ENCODE measurements at regions not wholly inside any gene's neighbourhood (a gene's known extent, or its start where the extent isn't known, plus 50 kb on each side); places are given as distances from the start of the nearest gene placed in this dataset.

DNA sequence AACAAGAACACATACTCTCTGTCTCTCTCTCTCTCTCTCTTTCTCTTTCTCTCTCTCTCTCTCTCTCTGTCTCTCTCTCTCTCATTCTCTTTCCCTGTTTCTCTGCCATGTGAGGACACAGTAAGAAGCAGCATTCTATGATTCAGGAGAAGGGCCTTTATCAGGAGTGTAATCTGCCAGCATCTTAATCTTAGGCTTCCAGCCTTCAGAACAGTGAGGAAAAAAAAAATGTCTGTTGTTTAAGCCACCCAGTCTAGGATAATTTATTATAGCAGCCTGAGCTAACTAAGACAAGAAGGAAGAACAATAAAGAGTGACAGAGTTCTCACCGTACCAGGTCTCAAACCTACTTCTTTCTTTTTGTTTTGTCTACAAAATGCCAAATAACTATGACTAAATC is 399.4 kb downstream of the SOCS6 start:
- Histone ChIP-seq H3K27me3 (no peaks in the 10 kb centered on the region), H3K9me3 (no peaks in the 10 kb centered on the region), H3K27ac (no peak overlapping the region), H3K4me3 (no peak overlapping the region), H3K36me3 (no peaks in the 10 kb centered on the region), H3K4me1 (no peaks in the 10 kb centered on the region)
- intact Hi-C loops (cut with DNase I), result no loop called here
- no peak for DNase-seq (ENCODE audit: extremely low spot score in 2 of 2)
- no peak for TF ChIP-seq POLR2AphosphoS5 (IDR thresholded peaks at IDR 0.05; ENCODE audit: insufficient read depth in 1 of 2, low read depth in 1 of 2)
- TF ChIP-seq, protein P1, sequence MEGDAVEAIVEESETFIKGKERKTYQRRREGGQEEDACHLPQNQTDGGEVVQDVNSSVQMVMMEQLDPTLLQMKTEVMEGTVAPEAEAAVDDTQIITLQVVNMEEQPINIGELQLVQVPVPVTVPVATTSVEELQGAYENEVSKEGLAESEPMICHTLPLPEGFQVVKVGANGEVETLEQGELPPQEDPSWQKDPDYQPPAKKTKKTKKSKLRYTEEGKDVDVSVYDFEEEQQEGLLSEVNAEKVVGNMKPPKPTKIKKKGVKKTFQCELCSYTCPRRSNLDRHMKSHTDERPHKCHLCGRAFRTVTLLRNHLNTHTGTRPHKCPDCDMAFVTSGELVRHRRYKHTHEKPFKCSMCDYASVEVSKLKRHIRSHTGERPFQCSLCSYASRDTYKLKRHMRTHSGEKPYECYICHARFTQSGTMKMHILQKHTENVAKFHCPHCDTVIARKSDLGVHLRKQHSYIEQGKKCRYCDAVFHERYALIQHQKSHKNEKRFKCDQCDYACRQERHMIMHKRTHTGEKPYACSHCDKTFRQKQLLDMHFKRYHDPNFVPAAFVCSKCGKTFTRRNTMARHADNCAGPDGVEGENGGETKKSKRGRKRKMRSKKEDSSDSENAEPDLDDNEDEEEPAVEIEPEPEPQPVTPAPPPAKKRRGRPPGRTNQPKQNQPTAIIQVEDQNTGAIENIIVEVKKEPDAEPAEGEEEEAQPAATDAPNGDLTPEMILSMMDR (IDR thresholded peaks at IDR 0.05), result no peak
- TF ChIP-seq POLR2A (IDR thresholded peaks at IDR 0.05), result no peak

DNA sequence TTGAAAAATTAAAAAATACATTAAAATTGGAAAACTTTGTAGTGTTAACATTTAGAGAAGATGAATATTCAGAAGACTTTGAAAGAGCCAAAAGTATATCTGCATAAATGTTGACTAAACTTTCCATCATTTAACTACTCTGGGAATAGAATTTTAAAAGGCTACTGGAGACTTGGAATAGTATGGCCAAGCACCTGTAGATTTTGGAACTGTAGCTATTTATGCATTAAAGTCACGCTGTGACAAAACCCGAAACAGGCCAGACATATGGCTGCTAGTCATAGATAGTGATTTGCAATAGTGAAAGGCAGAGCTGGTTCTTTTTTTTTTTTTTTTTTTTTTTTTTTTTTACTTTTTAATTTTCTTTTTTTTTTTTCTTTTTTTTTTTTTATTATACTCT is 396.0 kb downstream of the SOCS6 start:
- no peaks in the 10 kb centered on the region for H3K4me1 ChIP-seq
- intact Hi-C loops (cut with DNase I), result no loop called here
- no peaks in the 10 kb centered on the region for H3K9me3 ChIP-seq
- DNase-seq (ENCODE audit: extremely low spot score in 2 of 2), result no peak
- no peak overlapping the region for H3K27ac ChIP-seq
- TF ChIP-seq POLR2A (IDR thresholded peaks at IDR 0.05), result no peak
- TF ChIP-seq, protein P1 (IDR thresholded peaks at IDR 0.05), result no peak
- TF ChIP-seq POLR2AphosphoS5 (IDR thresholded peaks at IDR 0.05; ENCODE audit: insufficient read depth in 1 of 2, low read depth in 1 of 2), result no peak
- no peaks in the 10 kb centered on the region for H3K36me3 ChIP-seq
- no peak overlapping the region for H3K4me3 ChIP-seq
- no peaks in the 10 kb centered on the region for H3K27me3 ChIP-seq

DNA sequence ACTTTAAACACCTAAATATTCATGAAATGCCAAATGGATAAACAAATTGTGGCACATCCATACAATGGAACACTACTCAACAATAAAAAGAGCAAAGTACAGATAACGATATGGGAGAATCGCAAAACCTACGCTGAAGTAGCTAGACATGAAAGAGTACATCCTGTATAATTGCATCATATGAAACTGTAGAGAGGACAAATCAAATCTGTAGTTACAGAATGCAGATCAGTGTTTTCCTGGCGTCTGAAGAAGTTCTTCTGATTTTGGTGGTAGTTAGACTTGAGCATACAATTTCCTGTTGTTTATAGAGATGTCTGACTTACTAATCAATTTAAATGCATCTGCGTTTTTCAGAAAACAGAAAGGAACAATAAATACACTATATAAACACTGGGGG is 394.4 kb downstream of the SOCS6 start:
- DNase-seq (ENCODE audit: extremely low spot score in 2 of 2), result no peak
- no peak for TF ChIP-seq POLR2A (IDR thresholded peaks at IDR 0.05)
- TF ChIP-seq, protein P1 (IDR thresholded peaks at IDR 0.05), result no peak
- no peak for TF ChIP-seq POLR2AphosphoS5 (IDR thresholded peaks at IDR 0.05; ENCODE audit: insufficient read depth in 1 of 2, low read depth in 1 of 2)
- Histone ChIP-seq H3K4me1 (no peaks in the 10 kb centered on the region), H3K27me3 (no peaks in the 10 kb centered on the region), H3K4me3 (no peak overlapping the region), H3K9me3 (no peaks in the 10 kb centered on the region), H3K27ac (no peak overlapping the region), H3K36me3 (no peaks in the 10 kb centered on the region)
- intact Hi-C loops (cut with DNase I), result no loop called here

DNA sequence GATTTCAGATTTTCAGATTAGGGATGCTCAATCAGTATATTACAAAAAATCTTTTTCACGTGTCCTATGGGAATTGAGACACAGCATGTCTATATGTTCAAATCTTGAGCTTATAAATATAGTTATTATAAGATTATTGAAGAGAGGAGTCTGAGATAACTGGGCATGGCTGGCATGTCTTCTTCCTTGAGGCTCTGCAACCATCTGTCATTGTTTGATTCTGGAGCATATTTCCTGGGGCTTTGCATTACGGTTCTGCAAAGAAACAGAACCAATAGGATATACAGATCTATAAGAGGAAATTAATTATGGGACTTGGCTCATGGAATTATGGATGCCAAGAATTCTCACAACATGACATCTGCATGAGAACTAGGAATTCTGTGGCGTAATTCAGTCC is 386.1 kb downstream of the SOCS6 start:
- Histone ChIP-seq H3K4me1 (no peaks in the 10 kb centered on the region), H3K27ac (no peak overlapping the region), H3K36me3 (no peaks in the 10 kb centered on the region), H3K27me3 (no peaks in the 10 kb centered on the region), H3K9me3 (no peaks in the 10 kb centered on the region), H3K4me3 (no peak overlapping the region)
- TF ChIP-seq, protein P1 (IDR thresholded peaks at IDR 0.05), result no peak
- TF ChIP-seq POLR2A (IDR thresholded peaks at IDR 0.05) (no peak), POLR2AphosphoS5 (IDR thresholded peaks at IDR 0.05; ENCODE audit: insufficient read depth in 1 of 2, low read depth in 1 of 2) (no peak)
- intact Hi-C loops (cut with DNase I), result no loop called here
- no peak for DNase-seq (ENCODE audit: extremely low spot score in 2 of 2)

DNA sequence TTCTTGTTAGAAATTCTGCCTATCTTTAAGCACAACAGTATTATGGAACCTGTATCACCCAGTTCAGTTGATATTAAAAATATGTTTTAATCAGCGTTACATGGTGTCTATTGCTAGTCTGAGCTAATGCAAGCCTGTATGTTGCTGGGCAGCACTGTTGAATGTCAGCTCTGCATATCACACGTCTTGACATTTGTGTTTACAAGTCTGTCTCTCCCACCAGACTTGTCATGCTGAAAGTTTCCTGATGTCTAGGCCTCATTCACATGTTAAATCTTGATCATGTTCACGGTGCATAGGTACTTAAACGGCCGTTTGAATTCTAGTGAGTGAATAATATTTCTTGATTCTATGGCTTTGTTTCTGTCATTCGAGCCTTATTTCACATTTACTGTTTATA is 385.0 kb downstream of the SOCS6 start:
- Histone ChIP-seq H3K4me1 (no peaks in the 10 kb centered on the region), H3K36me3 (no peaks in the 10 kb centered on the region), H3K9me3 (no peaks in the 10 kb centered on the region), H3K27me3 (no peaks in the 10 kb centered on the region), H3K27ac (no peak overlapping the region), H3K4me3 (no peak overlapping the region)
- no peak for DNase-seq (ENCODE audit: extremely low spot score in 2 of 2)
- TF ChIP-seq POLR2A (IDR thresholded peaks at IDR 0.05) (no peak), POLR2AphosphoS5 (IDR thresholded peaks at IDR 0.05; ENCODE audit: insufficient read depth in 1 of 2, low read depth in 1 of 2) (no peak)
- TF ChIP-seq, protein P1 (IDR thresholded peaks at IDR 0.05), result no peak
- intact Hi-C loops (cut with DNase I), result no loop called here
